GM10248 (cell line): ENCODE measurements at regions not wholly inside any gene's neighbourhood (a gene's known extent, or its start where the extent isn't known, plus 50 kb on each side); places are given as distances from the start of the nearest gene placed in this dataset.

Experiments used
- CTCF ChIA-PET: fragments of 300-600 bp; sonication (Branson Sonifier 250); formaldehyde crosslinking; extraction: SDS; loops from one replicate; lab custom pipeline; 2021; ENCODE audit warnings: antibody characterized with exemption; lab: Yijun Ruan, JAX
- POLR2A ChIA-PET: fragments of 350-650 bp; sonication (Branson Sonifier 250); formaldehyde crosslinking; extraction: SDS; loops from one replicate; lab custom pipeline; 2020; ENCODE audit warnings: antibody characterized with exemption; lab: Yijun Ruan, JAX
- DNase-seq: peaks from one replicate; pipeline ENCODE4 v3.0.0; 2012; ENCODE audit errors: extremely low spot score
- CTCF ChIP-seq: IDR thresholded peaks from 2 replicates; pipeline ENCODE4 v1.5.1; 2012; ENCODE audit warnings: mild to moderate bottlenecking, low read depth; ENCODE audit errors: extremely low read depth, missing control alignments, control extremely low read depth

- DNase-seq = no peak
- TF ChIP-seq CTCF = no peak
- POLR2A ChIA-PET = no interaction called here
- CTCF ChIA-PET = no interaction called here
Observed at GRCh38 chr2:111226876-111227700, 106.4 kb downstream of the BCL2L11 start.

- no peak for DNase-seq
- POLR2A ChIA-PET = no interaction called here
- no peak for TF ChIP-seq CTCF
- CTCF ChIA-PET = no interaction called here
Observed at GRCh38 chr2:111227716-111228141, 107.0 kb downstream of the BCL2L11 start.

- POLR2A ChIA-PET = no interaction called here
- CTCF ChIA-PET = no interaction called here
- no peak for TF ChIP-seq CTCF
- no peak for DNase-seq
Observed at GRCh38 chr2:111231532-111232252, 111.0 kb downstream of the BCL2L11 start.

GRCh38 chr2:111235192-111236015 is 114.7 kb downstream of the BCL2L11 start:
- no peak for DNase-seq
- CTCF ChIA-PET = no interaction called here
- no peak for TF ChIP-seq CTCF
- POLR2A ChIA-PET = no interaction called here

GRCh38 chr2:111236025-111236424 is 115.3 kb downstream of the BCL2L11 start:
- no peak for TF ChIP-seq CTCF
- ChIA-PET CTCF (no interaction called here), POLR2A (no interaction called here)
- DNase-seq = no peak

GRCh38 chr2:111238296-111238695 is 117.6 kb downstream of the BCL2L11 start:
- CTCF ChIA-PET = interaction anchor here (0.6 to 1.1 kb wide), 3 partner anchors 9 to 1450 kb away, joined by 3 read pairs; no protein-coding TSS in a partner anchor
- POLR2A ChIA-PET = no interaction called here
- DNase-seq = no peak
- TF ChIP-seq CTCF = no peak
